ENCODE measurements at regions not wholly inside any gene's neighbourhood (a gene's known extent, or its start where the extent isn't known, plus 50 kb on each side); places are given as distances from the start of the nearest gene placed in this dataset.

DNA sequence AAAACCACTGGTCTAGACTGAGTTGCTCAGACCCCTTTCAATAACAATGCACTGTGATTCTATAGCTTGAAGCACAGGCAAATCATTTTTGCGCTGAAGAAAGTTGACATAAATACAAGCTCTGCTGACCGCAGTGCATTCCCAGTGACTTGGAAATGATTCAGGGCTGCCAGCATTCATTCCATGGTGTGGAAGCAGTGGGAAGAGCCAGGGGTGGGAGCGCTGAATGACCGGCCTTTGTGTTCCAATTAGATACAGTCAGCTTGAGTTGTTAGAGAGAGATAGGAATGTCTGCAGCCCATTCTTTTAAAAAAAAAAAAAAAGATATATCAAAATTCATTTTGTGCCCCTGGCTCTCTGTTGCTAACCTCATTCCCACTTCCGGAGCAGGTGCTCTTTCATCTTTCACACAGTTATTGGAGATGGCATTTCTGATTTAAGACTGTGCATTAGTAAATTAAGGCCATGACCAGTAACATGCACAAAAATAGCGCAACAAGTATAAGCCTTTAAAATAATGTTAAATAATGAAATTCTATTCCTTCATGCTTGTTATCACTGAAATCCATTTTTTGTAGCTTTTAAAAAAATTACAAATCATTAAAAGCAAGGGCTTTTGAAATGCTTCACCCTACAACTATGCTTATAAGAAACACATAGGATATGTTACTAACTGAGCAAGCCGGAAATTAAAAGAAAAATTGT lies 59.4 kb upstream of the CTLA4 start:
- no peak overlapping the region for H3K27ac Mint-ChIP-seq
- H3K4me1 Mint-ChIP-seq = peaks cover 0 to 3% (median 0%) of the 10 kb centered on the region in 3 donors
- H3K27me3 Mint-ChIP-seq = peaks cover 24% of the 10 kb centered on the region

DNA sequence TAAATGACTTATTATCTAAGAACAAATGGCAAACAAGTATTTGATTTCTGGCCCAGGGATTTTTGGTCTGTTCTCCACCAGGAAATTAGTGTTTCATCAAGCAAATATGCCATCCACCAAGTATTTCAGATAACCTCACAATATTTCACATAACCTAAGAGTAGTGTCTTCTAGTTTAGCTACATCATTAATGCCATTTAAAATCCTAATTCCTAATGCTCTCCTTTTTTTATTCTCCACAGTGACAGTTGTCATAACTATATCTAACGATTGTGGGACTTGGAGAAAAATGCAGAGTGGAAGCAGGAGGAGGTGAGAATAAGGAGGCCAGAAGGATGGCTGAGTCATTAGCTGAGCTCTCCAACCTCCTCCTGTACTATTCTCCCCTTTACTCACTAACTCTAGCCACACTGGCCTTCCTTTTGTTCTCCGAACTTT lies 58.5 kb upstream of the CTLA4 start:
- Mint-ChIP-seq H3K9me3 (peaks cover 4 to 19% (median 14%) of the 10 kb centered on the region in 3 donors), H3K4me3 (no peak overlapping the region), H3K4me1 (peaks cover 0 to 1% (median 0%) of the 10 kb centered on the region in 3 donors), H3K27me3 (peaks cover 23% of the 10 kb centered on the region), H3K36me3 (no peaks in the 10 kb centered on the region), H3K27ac (no peak overlapping the region)

More for the DNA sequence above, 59.4 kb upstream of the CTLA4 start:
- no peaks in the 10 kb centered on the region for H3K36me3 Mint-ChIP-seq
- no peak overlapping the region for H3K4me3 Mint-ChIP-seq
- H3K9me3 Mint-ChIP-seq = peaks cover 6 to 19% (median 14%) of the 10 kb centered on the region in 3 donors

DNA sequence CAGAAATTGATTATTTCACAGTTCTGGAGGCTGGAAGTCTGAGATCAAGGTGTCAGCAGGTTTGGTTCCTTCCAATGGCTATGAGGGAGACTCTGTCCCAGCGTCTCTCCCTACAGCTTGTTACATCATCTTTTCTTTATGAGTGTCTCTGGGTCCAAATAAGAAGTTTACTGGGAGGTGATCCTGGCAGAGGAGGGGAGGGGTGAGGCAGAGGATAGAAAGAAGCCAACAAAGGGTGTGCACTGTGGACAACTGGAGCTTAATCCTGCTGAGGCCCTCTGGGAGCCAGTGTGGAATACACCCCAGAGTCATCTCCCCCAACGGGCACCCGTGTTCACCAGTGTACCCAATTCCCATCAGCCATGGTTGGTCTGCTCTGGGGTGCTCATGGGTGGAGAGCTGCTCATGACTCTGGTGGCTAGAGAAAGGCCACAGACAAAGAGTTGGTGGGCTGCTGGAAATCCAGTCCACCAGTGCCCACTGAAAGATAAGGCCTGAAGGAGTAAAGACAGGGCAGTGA lies 57.5 kb upstream of the CTLA4 start:
- Mint-ChIP-seq H3K9me3 (peaks cover 2 to 14% (median 13%) of the 10 kb centered on the region in 3 donors), H3K27me3 (peaks cover 25% of the 10 kb centered on the region), H3K4me3 (peak overlapping the region in 1 of 4 donors; percentile 41), H3K27ac (no peak overlapping the region), H3K4me1 (peaks cover 0 to 1% (median 1%) of the 10 kb centered on the region in 3 donors), H3K36me3 (no peaks in the 10 kb centered on the region)

DNA sequence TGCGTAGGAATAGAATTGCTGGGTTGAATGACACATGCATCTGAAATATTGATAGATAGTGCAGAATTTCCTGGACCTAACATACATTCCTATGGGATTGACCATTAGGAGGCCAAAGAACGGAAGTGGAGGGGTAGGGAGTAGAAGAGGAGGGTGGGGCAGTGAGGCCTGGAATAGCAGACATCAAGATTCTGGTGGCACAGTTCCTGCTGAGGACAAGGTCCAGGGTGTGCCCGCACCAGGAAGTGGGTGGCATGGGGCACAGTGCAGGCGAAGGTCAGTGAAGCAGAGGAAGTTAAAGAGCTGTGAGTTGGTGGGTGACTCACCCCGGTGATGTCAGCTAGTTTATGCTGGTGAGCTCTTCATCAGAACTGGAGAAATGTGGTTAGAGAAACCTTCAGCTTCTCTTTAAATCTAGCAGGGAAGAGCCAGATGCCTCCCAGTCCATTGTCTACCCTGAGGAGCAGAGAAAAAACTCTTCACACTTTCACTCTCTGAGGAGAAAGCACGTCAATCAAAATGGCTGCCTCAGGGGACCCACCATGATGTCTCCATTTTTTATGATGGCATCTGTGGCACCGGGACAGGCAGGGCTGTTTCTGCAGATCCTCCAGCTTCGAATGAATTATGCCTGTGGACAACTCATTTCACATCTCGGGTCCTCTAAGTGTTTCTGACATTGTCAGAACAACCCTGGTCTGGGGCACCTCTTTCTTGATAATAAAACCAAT lies 55.9 kb upstream of the CTLA4 start:
- H3K27me3 Mint-ChIP-seq = peaks cover 36% of the 10 kb centered on the region
- no peaks in the 10 kb centered on the region for H3K36me3 Mint-ChIP-seq
- peaks cover 0 to 4% (median under 1%) of the 10 kb centered on the region in 3 donors for H3K9me3 Mint-ChIP-seq
- peak overlapping the region in 1 of 3 donors; percentile 39 for H3K27ac Mint-ChIP-seq
- peaks cover 1 to 4% (median 3%) of the 10 kb centered on the region in 3 donors for H3K4me1 Mint-ChIP-seq
- peak overlapping the region in 1 of 4 donors; percentile 51 for H3K4me3 Mint-ChIP-seq

DNA sequence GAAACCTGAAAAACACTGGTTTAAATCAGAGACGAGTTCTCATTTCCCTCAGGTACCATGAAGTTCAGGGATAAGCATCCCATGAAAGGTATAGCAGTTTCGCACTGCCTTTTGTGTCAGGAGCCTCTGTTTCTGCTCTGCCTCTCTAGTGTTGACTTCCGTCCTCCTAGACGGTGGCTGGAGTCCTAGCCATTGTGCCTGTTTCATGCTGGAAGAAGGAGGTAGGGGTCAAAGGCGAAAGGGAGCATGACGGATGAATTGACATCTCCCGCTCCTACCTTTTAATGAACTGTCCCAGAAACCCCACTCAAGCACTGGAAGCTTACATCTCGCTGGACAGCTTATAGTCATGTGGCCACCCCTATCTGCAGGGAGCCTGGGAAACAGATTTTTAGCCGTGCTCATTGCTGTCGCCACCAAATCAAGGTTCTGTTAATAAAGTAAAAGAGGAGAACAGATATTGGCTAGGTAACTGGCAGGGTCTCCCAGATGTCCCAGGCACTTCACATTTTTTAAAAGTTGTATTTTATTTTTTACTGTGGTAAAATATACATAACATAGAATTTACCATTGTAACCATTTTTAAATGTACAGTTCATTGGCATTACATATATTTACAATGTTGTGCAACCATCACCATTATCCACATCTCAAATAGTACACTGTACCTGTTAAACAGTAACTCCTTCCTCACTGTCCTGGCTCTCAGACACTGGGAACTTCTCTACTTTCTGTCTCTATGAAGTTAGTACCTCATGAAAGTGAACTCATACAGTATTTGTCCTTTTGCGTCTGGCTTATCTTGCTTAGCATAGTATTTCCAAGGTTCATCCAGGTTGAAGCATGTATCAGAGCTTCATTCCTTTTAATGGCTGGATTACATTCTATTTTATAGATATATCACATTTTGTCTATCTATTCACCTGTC lies 55.0 kb upstream of the CTLA4 start:
- H3K9me3 Mint-ChIP-seq = peaks cover 0 to 3% (median 0%) of the 10 kb centered on the region in 3 donors
- peaks cover 42% of the 10 kb centered on the region for H3K27me3 Mint-ChIP-seq
- no peak overlapping the region for H3K4me3 Mint-ChIP-seq
- H3K4me1 Mint-ChIP-seq = peaks cover 1 to 6% (median 4%) of the 10 kb centered on the region in 3 donors
- peak overlapping the region in 1 of 3 donors; percentile 39 for H3K27ac Mint-ChIP-seq
- no peaks in the 10 kb centered on the region for H3K36me3 Mint-ChIP-seq

DNA sequence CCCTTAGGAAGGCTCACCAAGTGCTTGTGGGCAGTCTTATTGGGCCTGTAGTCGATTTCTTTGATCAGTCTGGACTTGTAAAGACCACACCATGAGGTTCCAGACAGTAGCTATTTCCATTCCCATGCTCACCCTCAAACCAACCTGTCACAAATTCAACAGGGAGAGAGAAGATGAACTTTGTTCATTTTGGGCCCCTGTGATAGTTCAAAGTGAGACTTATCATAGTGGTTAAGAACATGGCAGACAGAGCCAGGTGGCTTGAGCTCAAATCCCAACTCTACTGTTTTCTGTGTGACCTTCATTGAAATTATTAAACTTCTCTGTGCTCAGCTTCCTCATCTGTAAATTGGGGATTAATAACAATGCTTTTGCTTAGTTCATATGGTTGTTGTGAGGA lies 53.9 kb upstream of the CTLA4 start:
- Mint-ChIP-seq H3K27me3 (peaks cover 46% of the 10 kb centered on the region), H3K4me3 (no peak overlapping the region), H3K9me3 (peaks cover 0 to 3% (median 0%) of the 10 kb centered on the region in 3 donors), H3K27ac (no peak overlapping the region), H3K4me1 (peaks cover 1 to 6% (median 4%) of the 10 kb centered on the region in 3 donors), H3K36me3 (no peaks in the 10 kb centered on the region)

DNA sequence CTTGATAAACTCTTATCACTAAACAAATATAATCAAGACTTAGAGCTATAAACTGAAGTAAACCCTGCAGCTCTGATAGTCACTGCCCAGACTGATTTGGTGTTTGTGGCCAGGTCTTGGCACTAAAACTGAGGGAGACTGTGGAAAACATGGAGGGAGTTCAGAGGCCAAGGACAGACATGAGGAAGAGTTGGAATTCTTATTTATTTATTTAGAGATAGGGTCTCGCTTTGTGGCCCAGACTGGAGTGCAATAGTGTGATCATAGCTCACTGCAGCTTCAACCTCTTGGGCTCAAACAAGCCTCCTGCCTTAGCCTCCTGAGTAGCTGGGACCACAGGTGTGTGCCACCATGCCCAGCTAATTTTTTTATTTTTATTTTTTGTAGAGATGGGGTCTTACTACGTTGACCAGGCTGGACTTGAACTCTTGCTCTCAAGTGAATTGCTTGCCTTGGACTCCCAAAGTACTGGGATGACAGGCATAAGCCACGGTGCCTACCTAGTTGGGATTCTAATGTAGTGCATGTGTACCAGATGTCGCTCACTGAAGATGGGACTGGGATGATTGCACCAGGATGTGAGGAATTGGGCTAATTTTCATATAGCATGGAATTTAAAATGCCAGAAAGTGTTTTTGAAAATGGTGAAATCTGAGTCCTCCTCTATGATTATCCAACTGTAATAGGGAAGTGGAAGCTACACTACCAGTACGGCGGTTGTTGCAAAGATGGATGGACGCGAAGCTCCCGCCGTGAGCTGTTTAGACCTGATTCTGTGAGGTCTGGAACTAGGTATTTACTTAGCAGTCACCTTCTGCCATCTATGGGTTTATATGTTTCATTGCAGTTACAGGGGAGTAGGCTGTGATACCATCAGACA lies 52.7 kb upstream of the CTLA4 start:
- Mint-ChIP-seq H3K9me3 (peaks cover 0 to 3% (median 0%) of the 10 kb centered on the region in 3 donors), H3K27ac (peak overlapping the region in 1 of 3 donors; percentile 73), H3K36me3 (peaks cover 2% of the 10 kb centered on the region), H3K4me3 (peak overlapping the region in 1 of 4 donors; percentile 17), H3K4me1 (peaks cover 1 to 6% (median 4%) of the 10 kb centered on the region in 3 donors), H3K27me3 (peaks cover 56% of the 10 kb centered on the region)

DNA sequence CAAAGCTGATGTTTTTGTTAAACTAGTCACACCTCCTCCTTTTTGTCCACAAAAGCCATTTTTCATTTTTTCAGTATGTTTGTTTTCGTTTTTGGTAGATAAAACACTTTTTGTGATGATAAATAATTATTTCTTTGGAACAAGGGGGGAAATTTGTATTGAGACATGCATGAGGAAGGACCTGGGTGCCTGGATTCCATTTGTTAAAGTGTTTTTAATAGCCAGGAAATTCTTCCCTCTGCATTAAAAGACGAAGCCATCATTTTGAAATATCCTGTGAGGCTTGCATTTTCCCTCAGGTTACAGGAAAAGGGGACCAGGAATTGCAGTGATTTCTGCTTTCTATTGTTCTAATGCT lies 52.1 kb upstream of the CTLA4 start:
- Mint-ChIP-seq H3K4me3 (no peak overlapping the region), H3K9me3 (peaks cover 0 to 3% (median 0%) of the 10 kb centered on the region in 3 donors), H3K27ac (no peak overlapping the region), H3K27me3 (peaks cover 58% of the 10 kb centered on the region), H3K36me3 (peaks cover 2% of the 10 kb centered on the region), H3K4me1 (peaks cover 1 to 6% (median 4%) of the 10 kb centered on the region in 3 donors)

DNA sequence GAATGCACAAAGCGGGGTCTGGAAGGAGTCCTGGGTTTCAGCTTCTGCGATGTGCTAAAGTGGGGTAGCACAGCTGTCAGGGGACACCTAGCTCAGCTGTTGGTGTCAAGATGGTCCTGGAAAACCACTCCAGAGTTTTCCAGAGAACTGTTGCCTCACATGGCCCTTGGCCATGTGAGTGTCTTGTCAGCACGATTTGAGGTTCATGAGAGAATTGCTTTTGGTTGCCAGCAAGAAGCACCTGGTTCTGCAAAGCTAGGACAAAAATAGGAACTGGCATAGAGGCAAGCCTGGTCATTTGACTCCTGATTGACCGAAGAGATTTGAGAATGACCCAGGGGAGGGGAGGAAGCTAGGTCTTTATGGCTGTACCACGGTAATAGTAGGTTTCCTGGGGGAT lies 50.4 kb upstream of the CTLA4 start:
- Mint-ChIP-seq H3K4me3 (no peak overlapping the region), H3K27ac (no peak overlapping the region), H3K9me3 (peaks cover 0 to 3% (median 0%) of the 10 kb centered on the region in 3 donors), H3K36me3 (peaks cover 2% of the 10 kb centered on the region), H3K4me1 (peaks cover 4 to 9% (median 7%) of the 10 kb centered on the region in 3 donors), H3K27me3 (peaks cover 57% of the 10 kb centered on the region)
